OCI-LY1 (cell line): ENCODE measurements at regions not wholly inside any gene's neighbourhood (a gene's known extent, or its start where the extent isn't known, plus 50 kb on each side); places are given as distances from the start of the nearest gene placed in this dataset.

Experiments
- CTCF ChIP-seq: fragments of 200-600 bp; sonication (generic), shearing (Covaris generic); IDR thresholded peaks from 2 replicates; pipeline ENCODE4 v1.5.1; 2017; ENCODE audit warnings: mild to moderate bottlenecking, antibody characterized with exemption, low read length, moderate library complexity, mixed read lengths
- EZH2 ChIP-seq: fragments of 200-600 bp; sonication (generic), shearing (Covaris generic); IDR thresholded peaks from 2 replicates; pipeline ENCODE4 v1.8.0; 2017; ENCODE audit warnings: borderline replicate concordance, mixed run types, mild to moderate bottlenecking, antibody characterized with exemption, low read length, moderate library complexity, mixed read lengths

GRCh38 chr2:142687509-142687908 is 190.0 kb upstream of the KYNU start:
- TF ChIP-seq CTCF (no peak), EZH2 (no peak)
